GM23338 (cell line): ENCODE measurements at regions not wholly inside any gene's neighbourhood (a gene's known extent, or its start where the extent isn't known, plus 50 kb on each side); places are given as distances from the start of the nearest gene placed in this dataset.

Experiments
- ATAC-seq: fragments of 200-7000 bp; cut with Tn5 transposase; 3 replicates; pipeline ENCODE4 v1.9.1; 2020
- DNase-seq: peaks from one replicate; pipeline ENCODE4 v3.0.0-alpha.2; 2015; ENCODE audit warnings: low spot score
- H2AFZ ChIP-seq: fragments of 200-600 bp; sonication (generic); 2 replicates; pipeline ENCODE4 v1.8.0; 2016; ENCODE audit warnings: antibody characterized with exemption, mild to moderate bottlenecking, moderate library complexity
- H3F3A ChIP-seq: fragments of 200-600 bp; sonication (generic); replicated peaks from 2 replicates; pipeline ENCODE4 v1.8.0; 2017; ENCODE audit warnings: antibody characterized with exemption, mixed run types, low read depth
- H3K27ac ChIP-seq: fragments of 200-600 bp; sonication (generic); 2 replicates; pipeline ENCODE4 v1.6.1; 2016; ENCODE audit warnings: low read depth
- H3K27me3 ChIP-seq: fragments of 200-600 bp; sonication (generic); 2 replicates; pipeline ENCODE4 v1.8.0; 2016; ENCODE audit warnings: mild to moderate bottlenecking, mixed run types, moderate library complexity; ENCODE audit not compliant: insufficient read depth
- H3K36me3 ChIP-seq: fragments of 200-600 bp; sonication (generic); 2 replicates; pipeline ENCODE4 v1.8.0; 2016; ENCODE audit warnings: mild to moderate bottlenecking; ENCODE audit not compliant: insufficient read depth
- H3K4me1 ChIP-seq: fragments of 200-600 bp; sonication (generic); 2 replicates; pipeline ENCODE4 v1.8.0; 2016; ENCODE audit warnings: mild to moderate bottlenecking, moderate library complexity; ENCODE audit not compliant: insufficient read depth
- H3K4me2 ChIP-seq: fragments of 200-600 bp; sonication (generic); 2 replicates; pipeline ENCODE4 v1.7.1; 2017; ENCODE audit warnings: mixed run types
- H3K4me3 ChIP-seq: fragments of 200-600 bp; sonication (generic); 2 replicates; pipeline ENCODE4 v1.6.1; 2016; ENCODE audit warnings: mixed run types
- H3K79me2 ChIP-seq: fragments of 200-600 bp; sonication (generic); replicated peaks from 2 replicates; pipeline ENCODE4 v1.8.0; 2017; ENCODE audit warnings: mild to moderate bottlenecking; ENCODE audit not compliant: insufficient read depth
- H3K9me2 ChIP-seq: fragments of 200-600 bp; sonication (generic); 2 replicates; pipeline ENCODE4 v1.8.0; 2017; ENCODE audit not compliant: insufficient read depth
- H4K20me1 ChIP-seq: fragments of 200-600 bp; sonication (generic); replicated peaks from 2 replicates; pipeline ENCODE4 v1.8.0; 2017; ENCODE audit warnings: mild to moderate bottlenecking; ENCODE audit not compliant: insufficient read depth
- H3K27ac Mint-ChIP-seq: 2 replicates; pipeline ENCODE4 v1.8.0; 2020; ENCODE audit warnings: inconsistent platforms, mild to moderate bottlenecking, moderate library complexity, mixed read lengths
- H3K27me3 Mint-ChIP-seq: 3 replicates; pipeline ENCODE4 v1.8.0; 2022; ENCODE audit warnings: low read depth, mild to moderate bottlenecking, moderate library complexity, mixed read lengths, inconsistent platforms; ENCODE audit not compliant: insufficient read depth, poor library complexity
- H3K36me3 Mint-ChIP-seq: 3 replicates; pipeline ENCODE4 v1.8.0; 2021; ENCODE audit warnings: low read depth, mild to moderate bottlenecking, inconsistent platforms, moderate library complexity, mixed read lengths
- H3K4me1 Mint-ChIP-seq: 3 replicates; pipeline ENCODE4 v1.8.0; 2020; ENCODE audit warnings: mild to moderate bottlenecking, inconsistent platforms, mixed read lengths
- H3K4me3 Mint-ChIP-seq: 3 replicates; pipeline ENCODE4 v1.8.0; 2021; ENCODE audit warnings: moderate library complexity, mild to moderate bottlenecking, inconsistent platforms, mixed read lengths
- H3K9me3 Mint-ChIP-seq: 3 replicates; pipeline ENCODE4 v1.8.0; 2020; ENCODE audit warnings: moderate library complexity, mild to moderate bottlenecking, inconsistent platforms, mixed read lengths
- CREB1 ChIP-seq: fragments of 250-450 bp; sonication (Bioruptor Pico); IDR thresholded peaks from 2 replicates; pipeline ENCODE4 v1.5.0; 2020; ENCODE audit warnings: low read depth, mild to moderate bottlenecking, moderate library complexity
- EZH2phosphoT487 ChIP-seq: fragments of 200-600 bp; sonication (generic); IDR thresholded peaks from one replicate; pipeline ENCODE4 v1.8.1; 2018; ENCODE audit warnings: antibody characterized with exemption; ENCODE audit not compliant: unreplicated experiment
- JUNB ChIP-seq: IDR thresholded peaks from one replicate; pipeline ENCODE4 v1.6.1; 2016; ENCODE audit warnings: antibody characterized with exemption; ENCODE audit not compliant: unreplicated experiment
- STAT1 ChIP-seq: IDR thresholded peaks from one replicate; pipeline ENCODE4 v1.6.1; 2016; ENCODE audit warnings: antibody characterized with exemption; ENCODE audit not compliant: unreplicated experiment
- ZNF114 ChIP-seq: fragments of 250-450 bp; sonication (Bioruptor Pico); IDR thresholded peaks from 2 replicates; pipeline ENCODE4 v1.5.0; 2020; ENCODE audit warnings: mild to moderate bottlenecking, moderate library complexity
- TF ChIP-seq, protein P1 (sequence below): fragments of 250-450 bp; sonication (Bioruptor Pico); IDR thresholded peaks from 2 replicates; pipeline ENCODE4 v1.5.0; 2020; ENCODE audit warnings: mild to moderate bottlenecking, moderate library complexity
- TF ChIP-seq, protein P2 (sequence below): IDR thresholded peaks from 2 replicates; pipeline ENCODE4 v1.6.1; 2016; ENCODE audit warnings: antibody characterized with exemption

DNA sequence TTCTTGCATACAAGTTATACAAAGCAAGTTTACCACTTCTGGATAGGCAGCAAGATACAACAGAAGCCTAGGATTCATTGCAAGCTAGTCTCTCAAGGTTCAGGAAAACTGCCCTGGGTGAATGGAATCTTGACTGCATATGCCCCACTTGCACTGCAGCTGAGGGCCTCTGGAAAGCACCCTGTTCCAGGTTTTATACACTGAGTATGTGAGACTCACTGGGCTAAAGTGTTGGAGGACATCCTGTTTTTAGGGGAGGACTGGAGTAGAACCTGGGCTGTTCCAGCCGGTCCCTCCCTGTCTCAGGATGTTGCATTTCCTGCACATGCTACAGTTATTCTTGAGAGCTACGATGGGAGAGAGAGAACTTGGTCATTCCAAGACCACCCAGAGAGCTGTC is 168.5 kb upstream of the NUDT6 start (continued):
- TF ChIP-seq, protein P1, sequence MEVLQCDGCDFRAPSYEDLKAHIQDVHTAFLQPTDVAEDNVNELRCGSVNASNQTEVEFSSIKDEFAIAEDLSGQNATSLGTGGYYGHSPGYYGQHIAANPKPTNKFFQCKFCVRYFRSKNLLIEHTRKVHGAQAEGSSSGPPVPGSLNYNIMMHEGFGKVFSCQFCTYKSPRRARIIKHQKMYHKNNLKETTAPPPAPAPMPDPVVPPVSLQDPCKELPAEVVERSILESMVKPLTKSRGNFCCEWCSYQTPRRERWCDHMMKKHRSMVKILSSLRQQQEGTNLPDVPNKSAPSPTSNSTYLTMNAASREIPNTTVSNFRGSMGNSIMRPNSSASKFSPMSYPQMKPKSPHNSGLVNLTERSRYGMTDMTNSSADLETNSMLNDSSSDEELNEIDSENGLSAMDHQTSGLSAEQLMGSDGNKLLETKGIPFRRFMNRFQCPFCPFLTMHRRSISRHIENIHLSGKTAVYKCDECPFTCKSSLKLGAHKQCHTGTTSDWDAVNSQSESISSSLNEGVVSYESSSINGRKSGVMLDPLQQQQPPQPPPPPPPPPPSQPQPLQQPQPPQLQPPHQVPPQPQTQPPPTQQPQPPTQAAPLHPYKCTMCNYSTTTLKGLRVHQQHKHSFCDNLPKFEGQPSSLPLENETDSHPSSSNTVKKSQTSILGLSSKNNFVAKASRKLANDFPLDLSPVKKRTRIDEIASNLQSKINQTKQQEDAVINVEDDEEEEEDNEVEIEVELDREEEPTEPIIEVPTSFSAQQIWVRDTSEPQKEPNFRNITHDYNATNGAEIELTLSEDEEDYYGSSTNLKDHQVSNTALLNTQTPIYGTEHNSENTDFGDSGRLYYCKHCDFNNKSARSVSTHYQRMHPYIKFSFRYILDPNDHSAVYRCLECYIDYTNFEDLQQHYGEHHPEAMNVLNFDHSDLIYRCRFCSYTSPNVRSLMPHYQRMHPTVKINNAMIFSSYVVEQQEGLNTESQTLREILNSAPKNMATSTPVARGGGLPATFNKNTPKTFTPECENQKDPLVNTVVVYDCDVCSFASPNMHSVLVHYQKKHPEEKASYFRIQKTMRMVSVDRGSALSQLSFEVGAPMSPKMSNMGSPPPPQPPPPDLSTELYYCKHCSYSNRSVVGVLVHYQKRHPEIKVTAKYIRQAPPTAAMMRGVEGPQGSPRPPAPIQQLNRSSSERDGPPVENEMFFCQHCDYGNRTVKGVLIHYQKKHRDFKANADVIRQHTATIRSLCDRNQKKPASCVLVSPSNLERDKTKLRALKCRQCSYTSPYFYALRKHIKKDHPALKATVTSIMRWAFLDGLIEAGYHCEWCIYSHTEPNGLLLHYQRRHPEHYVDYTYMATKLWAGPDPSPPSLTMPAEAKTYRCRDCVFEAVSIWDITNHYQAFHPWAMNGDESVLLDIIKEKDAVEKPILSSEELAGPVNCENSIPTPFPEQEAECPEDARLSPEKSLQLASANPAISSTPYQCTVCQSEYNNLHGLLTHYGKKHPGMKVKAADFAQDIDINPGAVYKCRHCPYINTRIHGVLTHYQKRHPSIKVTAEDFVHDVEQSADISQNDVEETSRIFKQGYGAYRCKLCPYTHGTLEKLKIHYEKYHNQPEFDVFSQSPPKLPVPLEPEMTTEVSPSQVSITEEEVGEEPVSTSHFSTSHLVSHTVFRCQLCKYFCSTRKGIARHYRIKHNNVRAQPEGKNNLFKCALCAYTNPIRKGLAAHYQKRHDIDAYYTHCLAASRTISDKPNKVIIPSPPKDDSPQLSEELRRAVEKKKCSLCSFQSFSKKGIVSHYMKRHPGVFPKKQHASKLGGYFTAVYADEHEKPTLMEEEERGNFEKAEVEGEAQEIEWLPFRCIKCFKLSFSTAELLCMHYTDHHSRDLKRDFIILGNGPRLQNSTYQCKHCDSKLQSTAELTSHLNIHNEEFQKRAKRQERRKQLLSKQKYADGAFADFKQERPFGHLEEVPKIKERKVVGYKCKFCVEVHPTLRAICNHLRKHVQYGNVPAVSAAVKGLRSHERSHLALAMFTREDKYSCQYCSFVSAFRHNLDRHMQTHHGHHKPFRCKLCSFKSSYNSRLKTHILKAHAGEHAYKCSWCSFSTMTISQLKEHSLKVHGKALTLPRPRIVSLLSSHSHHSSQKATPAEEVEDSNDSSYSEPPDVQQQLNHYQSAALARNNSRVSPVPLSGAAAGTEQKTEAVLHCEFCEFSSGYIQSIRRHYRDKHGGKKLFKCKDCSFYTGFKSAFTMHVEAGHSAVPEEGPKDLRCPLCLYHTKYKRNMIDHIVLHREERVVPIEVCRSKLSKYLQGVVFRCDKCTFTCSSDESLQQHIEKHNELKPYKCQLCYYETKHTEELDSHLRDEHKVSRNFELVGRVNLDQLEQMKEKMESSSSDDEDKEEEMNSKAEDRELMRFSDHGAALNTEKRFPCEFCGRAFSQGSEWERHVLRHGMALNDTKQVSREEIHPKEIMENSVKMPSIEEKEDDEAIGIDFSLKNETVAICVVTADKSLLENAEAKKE (CRISPR knock-in tag), result no peak
- TF ChIP-seq STAT1 (no peak), ZNF114 (CRISPR knock-in tag) (no peak)

DNA sequence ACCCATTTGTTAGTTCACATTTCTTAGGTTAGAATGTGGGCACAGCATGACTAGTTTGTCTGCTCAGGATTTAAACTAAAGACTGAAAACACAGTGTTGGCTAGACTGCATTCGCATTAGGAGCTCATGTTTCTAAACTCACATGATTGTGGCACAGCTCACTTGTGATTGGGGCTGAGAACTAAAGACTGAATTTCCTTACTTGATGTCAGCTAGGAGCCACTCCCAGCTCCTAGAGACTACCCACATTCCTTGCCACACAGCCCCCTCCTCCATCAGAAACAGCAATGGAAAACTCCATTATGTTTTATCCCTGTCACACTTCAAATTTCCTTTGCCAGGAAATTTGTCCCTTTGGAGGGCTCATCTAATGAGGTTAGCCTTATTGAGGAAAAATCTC is 170.2 kb upstream of the NUDT6 start:
- Mint-ChIP-seq H3K9me3 (no peaks in the 10 kb centered on the region), H3K27me3 (peaks cover 4% of the 10 kb centered on the region), H3K4me1 (no peaks in the 10 kb centered on the region), H3K36me3 (peaks cover 23% of the 10 kb centered on the region), H3K4me3 (no peak overlapping the region), H3K27ac (no peak overlapping the region)
- Histone ChIP-seq H3K27ac (no peak overlapping the region), H3K79me2 (no peaks in the 10 kb centered on the region), H3K4me2 (no peak overlapping the region), H3K9me2 (no peaks in the 10 kb centered on the region), H4K20me1 (no peaks in the 10 kb centered on the region), H3K4me3 (no peak overlapping the region), H3K4me1 (no peaks in the 10 kb centered on the region), H2AFZ (no peak overlapping the region), H3F3A (no peaks in the 10 kb centered on the region), H3K27me3 (no peaks in the 10 kb centered on the region), H3K36me3 (no peaks in the 10 kb centered on the region)
- DNase-seq, result peak; percentile 21
- TF ChIP-seq JUNB (no peak), EZH2phosphoT487 (no peak), ZNF114 (CRISPR knock-in tag) (no peak), CREB1 (no peak), STAT1 (no peak)
- TF ChIP-seq, protein P2, sequence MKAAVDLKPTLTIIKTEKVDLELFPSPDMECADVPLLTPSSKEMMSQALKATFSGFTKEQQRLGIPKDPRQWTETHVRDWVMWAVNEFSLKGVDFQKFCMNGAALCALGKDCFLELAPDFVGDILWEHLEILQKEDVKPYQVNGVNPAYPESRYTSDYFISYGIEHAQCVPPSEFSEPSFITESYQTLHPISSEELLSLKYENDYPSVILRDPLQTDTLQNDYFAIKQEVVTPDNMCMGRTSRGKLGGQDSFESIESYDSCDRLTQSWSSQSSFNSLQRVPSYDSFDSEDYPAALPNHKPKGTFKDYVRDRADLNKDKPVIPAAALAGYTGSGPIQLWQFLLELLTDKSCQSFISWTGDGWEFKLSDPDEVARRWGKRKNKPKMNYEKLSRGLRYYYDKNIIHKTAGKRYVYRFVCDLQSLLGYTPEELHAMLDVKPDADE, result no peak
- ATAC-seq, result peak; percentile 41; the same call in 1 of the 3 replicates
